ENCODE measurements at regions not wholly inside any gene's neighbourhood (a gene's known extent, or its start where the extent isn't known, plus 50 kb on each side); places are given as distances from the start of the nearest gene placed in this dataset.

DNA sequence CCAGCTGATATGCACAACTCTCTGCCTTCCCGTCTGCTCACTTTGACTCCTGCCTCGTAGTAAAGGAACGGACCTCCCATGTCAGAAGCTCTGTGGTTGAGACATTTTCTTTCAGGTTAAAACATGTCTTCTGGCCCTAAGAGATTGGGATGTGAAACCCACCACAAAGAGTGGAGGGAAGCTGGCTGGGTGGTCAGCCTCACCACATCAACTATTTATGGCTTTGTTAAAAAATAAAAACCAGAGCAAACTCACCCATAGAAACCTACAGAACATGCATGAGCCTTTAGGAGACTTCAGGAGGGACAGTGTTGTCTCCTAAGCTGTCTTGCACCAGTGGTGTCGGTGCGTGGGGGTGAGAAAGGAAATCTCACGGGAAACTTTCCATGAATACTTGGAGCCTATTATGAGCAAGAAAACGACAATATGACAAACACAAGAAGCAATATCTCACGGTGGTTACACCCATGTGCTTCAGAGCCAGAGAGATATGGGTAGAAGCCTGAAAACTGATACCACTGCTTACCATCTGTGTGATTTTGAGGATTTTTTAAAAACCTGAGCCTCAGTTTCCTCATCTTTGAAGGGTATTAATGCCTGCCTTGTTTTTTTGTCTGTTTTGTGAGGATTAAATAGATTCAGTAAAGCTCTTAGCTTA lies 61.7 kb upstream of the XYLT1 start:
- peaks cover 0 to 10% (median 0%) of the 10 kb centered on the region in 4 experiments for H3K27me3 ChIP-seq (replicated peaks in 1 of 4; ENCODE audit: control extremely low read depth in 1 of 4, control insufficient read depth in 3 of 4, insufficient read depth in 4 of 4, low read length in 3 of 4)
- ChIA-PET POLR2A (no interaction called here), CTCF (interaction anchor here (0.7 kb wide), 2 partner anchors 15 to 231 kb away, joined by 3 read pairs; no protein-coding TSS in a partner anchor)
- Mint-ChIP-seq H3K4me1 (peaks cover 29% of the 10 kb centered on the region), H3K4me3 (no peak overlapping the region), H3K27me3 (peaks cover 11% of the 10 kb centered on the region), H3K9me3 (ENCODE audit: insufficient read depth) (no peaks in the 10 kb centered on the region), H3K27ac (no peak overlapping the region)
- H3K4me1 ChIP-seq (ENCODE audit: control insufficient read depth in 2 of 2, insufficient read depth in 2 of 2, low read length in 2 of 2): peaks cover 4 to 13% of the 10 kb centered on the region in 2 donors
- no peak overlapping the region for H3K27ac ChIP-seq (ENCODE audit: low read length in 2 of 2)
- no peak overlapping the region for H3K4me3 ChIP-seq (ENCODE audit: control extremely low read depth in 1 of 5, extremely low read depth in 1 of 5, insufficient read depth in 1 of 5, low read depth in 2 of 5, low read length in 4 of 5)
- TF ChIP-seq, protein P1, sequence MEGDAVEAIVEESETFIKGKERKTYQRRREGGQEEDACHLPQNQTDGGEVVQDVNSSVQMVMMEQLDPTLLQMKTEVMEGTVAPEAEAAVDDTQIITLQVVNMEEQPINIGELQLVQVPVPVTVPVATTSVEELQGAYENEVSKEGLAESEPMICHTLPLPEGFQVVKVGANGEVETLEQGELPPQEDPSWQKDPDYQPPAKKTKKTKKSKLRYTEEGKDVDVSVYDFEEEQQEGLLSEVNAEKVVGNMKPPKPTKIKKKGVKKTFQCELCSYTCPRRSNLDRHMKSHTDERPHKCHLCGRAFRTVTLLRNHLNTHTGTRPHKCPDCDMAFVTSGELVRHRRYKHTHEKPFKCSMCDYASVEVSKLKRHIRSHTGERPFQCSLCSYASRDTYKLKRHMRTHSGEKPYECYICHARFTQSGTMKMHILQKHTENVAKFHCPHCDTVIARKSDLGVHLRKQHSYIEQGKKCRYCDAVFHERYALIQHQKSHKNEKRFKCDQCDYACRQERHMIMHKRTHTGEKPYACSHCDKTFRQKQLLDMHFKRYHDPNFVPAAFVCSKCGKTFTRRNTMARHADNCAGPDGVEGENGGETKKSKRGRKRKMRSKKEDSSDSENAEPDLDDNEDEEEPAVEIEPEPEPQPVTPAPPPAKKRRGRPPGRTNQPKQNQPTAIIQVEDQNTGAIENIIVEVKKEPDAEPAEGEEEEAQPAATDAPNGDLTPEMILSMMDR (IDR thresholded peaks at IDR 0.05): no peak
- no peak for TF ChIP-seq EZH2 (IDR thresholded peaks at IDR 0.05; ENCODE audit: borderline replicate concordance, insufficient read depth, low read depth, low read length, poor library complexity, severe bottlenecking)
- H3K36me3 ChIP-seq (replicated peaks in 1 of 2; ENCODE audit: control extremely low read depth in 1 of 2, control insufficient read depth in 1 of 2, extremely low read depth in 1 of 2, insufficient read depth in 2 of 2, low read length in 1 of 2): no peaks in the 10 kb centered on the region
- intact Hi-C loops (cut with micrococcal nuclease): no loop called here
- no peak for ATAC-seq (ENCODE audit: low read depth)
- no peaks in the 10 kb centered on the region for H4K20me1 ChIP-seq (ENCODE audit: control insufficient read depth, insufficient read depth, low read length, poor library complexity, severe bottlenecking)
- no CpG with 5 or more reads among the region's 8 CpGs for WGBS (ENCODE audit: insufficient coverage)
- H3K9ac ChIP-seq (ENCODE audit: low read length): no peak overlapping the region
- no peak for DNase-seq
- H3K79me2 ChIP-seq (ENCODE audit: control insufficient read depth, insufficient read depth, low read length): no peaks in the 10 kb centered on the region
- peaks cover 0 to 5% (median 3%) of the 10 kb centered on the region in 3 donors for H3K9me3 ChIP-seq (ENCODE audit: control extremely low read depth in 1 of 3, control insufficient read depth in 2 of 3, insufficient read depth in 1 of 3, low read length in 2 of 3)
- no peak overlapping the region for H3K4me2 ChIP-seq (replicated peaks; ENCODE audit: low read depth, low read length, poor library complexity, severe bottlenecking)
- peak overlapping the region; percentile 34 for H2AFZ ChIP-seq (ENCODE audit: insufficient read depth, low read depth, low read length, poor library complexity, severe bottlenecking)

All from B cell (primary cell).